ENCODE measurements at regions not wholly inside any gene's neighbourhood (a gene's known extent, or its start where the extent isn't known, plus 50 kb on each side); places are given as distances from the start of the nearest gene placed in this dataset.

- Histone ChIP-seq H3F3A (ENCODE audit: insufficient read depth, low read length) (0 out of 2 replicates have a peak, but pooled peaks cover 3% of the 10 kb centered on the region), H3K9me3 (ENCODE audit: low read length) (no peaks in the 10 kb centered on the region), H3K27me3 (ENCODE audit: insufficient read depth, low read length) (no peaks in the 10 kb centered on the region), H3K4me3 (ENCODE audit: low read depth, low read length, poor library complexity, severe bottlenecking) (no peak overlapping the region), H4K20me1 (ENCODE audit: insufficient read depth, low read length) (no peaks in the 10 kb centered on the region), H3K27ac (ENCODE audit: low read depth, low read length, poor library complexity, severe bottlenecking) (peak overlapping the region; percentile 99), H3K4me2 (ENCODE audit: low read length) (no peak overlapping the region; the same call in 1 of the 2 replicates), H3K79me2 (ENCODE audit: insufficient read depth, low read length) (no peaks in the 10 kb centered on the region), H3K36me3 (ENCODE audit: insufficient read depth, low read length) (no peaks in the 10 kb centered on the region), H3K4me1 (ENCODE audit: insufficient read depth, low read length, severe bottlenecking) (peaks cover 65% of the 10 kb centered on the region), H3K9me2 (ENCODE audit: low read depth, low read length) (no peaks in the 10 kb centered on the region), H3K9ac (ENCODE audit: low read length) (no peak overlapping the region), H2AFZ (ENCODE audit: low read length) (no peak overlapping the region)
- TF ChIP-seq CTCF (IDR thresholded peaks at IDR 0.05; ENCODE audit: low read length) (no peak), EZH2 (IDR thresholded peaks at IDR 0.05; ENCODE audit: borderline replicate concordance, low read length) (no peak)
These were observed 109.1 kb upstream of the GDF10 start for GRCh38 chr10:47190802-47191450.

- no peak overlapping the region for H3K4me2 ChIP-seq (ENCODE audit: low read length)
- no peak overlapping the region for H3K4me3 ChIP-seq (ENCODE audit: low read depth, low read length, poor library complexity, severe bottlenecking)
- H2AFZ ChIP-seq (ENCODE audit: low read length) = no peak overlapping the region
- H3K27ac ChIP-seq (ENCODE audit: low read depth, low read length, poor library complexity, severe bottlenecking) = peak overlapping the region; percentile 99
- peaks cover 73% of the 10 kb centered on the region for H3K4me1 ChIP-seq (ENCODE audit: insufficient read depth, low read length, severe bottlenecking)
- TF ChIP-seq EZH2 (IDR thresholded peaks at IDR 0.05; ENCODE audit: borderline replicate concordance, low read length) (no peak), CTCF (IDR thresholded peaks at IDR 0.05; ENCODE audit: low read length) (no peak)
- no peaks in the 10 kb centered on the region for H3K36me3 ChIP-seq (ENCODE audit: insufficient read depth, low read length)
- no peaks in the 10 kb centered on the region for H4K20me1 ChIP-seq (ENCODE audit: insufficient read depth, low read length)
- H3K27me3 ChIP-seq (ENCODE audit: insufficient read depth, low read length) = no peaks in the 10 kb centered on the region
- no peaks in the 10 kb centered on the region for H3K79me2 ChIP-seq (ENCODE audit: insufficient read depth, low read length)
- H3K9me2 ChIP-seq (ENCODE audit: low read depth, low read length) = no peaks in the 10 kb centered on the region
- no peaks in the 10 kb centered on the region for H3K9me3 ChIP-seq (ENCODE audit: low read length)
- 0 out of 2 replicates have a peak, but pooled peaks cover 3% of the 10 kb centered on the region for H3F3A ChIP-seq (ENCODE audit: insufficient read depth, low read length)
- H3K9ac ChIP-seq (ENCODE audit: low read length) = peak overlapping the region; percentile 7; the same call in 1 of the 2 replicates
These were observed 107.7 kb upstream of the GDF10 start for GRCh38 chr10:47192273-47192672.

GRCh38 chr10:47193666-47194065 lies 106.3 kb upstream of the GDF10 start:
- Histone ChIP-seq H3K4me2 (ENCODE audit: low read length) (no peak overlapping the region), H3K4me1 (ENCODE audit: insufficient read depth, low read length, severe bottlenecking) (peaks cover 73% of the 10 kb centered on the region), H3K79me2 (ENCODE audit: insufficient read depth, low read length) (no peaks in the 10 kb centered on the region), H3K4me3 (ENCODE audit: low read depth, low read length, poor library complexity, severe bottlenecking) (no peak overlapping the region), H3K36me3 (ENCODE audit: insufficient read depth, low read length) (no peaks in the 10 kb centered on the region), H2AFZ (ENCODE audit: low read length) (no peak overlapping the region), H3K9me2 (ENCODE audit: low read depth, low read length) (no peaks in the 10 kb centered on the region), H3F3A (ENCODE audit: insufficient read depth, low read length) (0 out of 2 replicates have a peak, but pooled peaks cover 3% of the 10 kb centered on the region), H4K20me1 (ENCODE audit: insufficient read depth, low read length) (no peaks in the 10 kb centered on the region), H3K9ac (ENCODE audit: low read length) (no peak overlapping the region), H3K9me3 (ENCODE audit: low read length) (no peaks in the 10 kb centered on the region), H3K27ac (ENCODE audit: low read depth, low read length, poor library complexity, severe bottlenecking) (peak overlapping the region; percentile 99), H3K27me3 (ENCODE audit: insufficient read depth, low read length) (no peaks in the 10 kb centered on the region)
- TF ChIP-seq EZH2 (IDR thresholded peaks at IDR 0.05; ENCODE audit: borderline replicate concordance, low read length) (no peak), CTCF (IDR thresholded peaks at IDR 0.05; ENCODE audit: low read length) (no peak)
